Small intestine (tissue), 7 donors: ENCODE measurements at regions not wholly inside any gene's neighbourhood (a gene's known extent, or its start where the extent isn't known, plus 50 kb on each side); places are given as distances from the start of the nearest gene placed in this dataset.

Experiments
- DNase-seq, 2 donors: peaks; one replicate each; pipeline versions ENCODE4 v3.0.0 to v3.0.0-alpha.2; 2013
- FAIRE-seq: peaks from 2 replicates; lab custom pipeline; 2012; peaks lifted over from hg19 to GRCh38; lab: Jason Lieb, UNC
- H3K27ac ChIP-seq, 3 donors: one replicate each; pipeline ENCODE4 v1.5.1; 2013; ENCODE audit warnings: low read length in 2 of 3, mild to moderate bottlenecking in 2 of 3, control low read depth in 1 of 3, inconsistent platforms in 1 of 3, low read depth in 1 of 3, moderate library complexity in 1 of 3
- H3K27me3 ChIP-seq, 3 donors: one replicate each; pipeline ENCODE4 v1.6.1; 2013; ENCODE audit warnings: low read length in 3 of 3, inconsistent platforms in 1 of 3; ENCODE audit not compliant: control insufficient read depth in 3 of 3, insufficient read depth in 3 of 3
- H3K36me3 ChIP-seq, 3 donors: one replicate each; pipeline ENCODE4 v1.6.1; 2013; ENCODE audit warnings: low read length in 3 of 3, inconsistent platforms in 1 of 3, low read depth in 1 of 3, mild to moderate bottlenecking in 1 of 3, moderate library complexity in 1 of 3; ENCODE audit not compliant: control insufficient read depth in 3 of 3, insufficient read depth in 2 of 3
- H3K4me1 ChIP-seq, 3 donors: one replicate each; pipeline ENCODE4 v1.6.1; 2013; ENCODE audit warnings: low read length in 2 of 3, inconsistent platforms in 1 of 3, low read depth in 1 of 3, mild to moderate bottlenecking in 1 of 3, moderate library complexity in 1 of 3; ENCODE audit not compliant: control insufficient read depth in 3 of 3, insufficient read depth in 2 of 3
- H3K4me3 ChIP-seq, 3 donors: one replicate each; pipeline ENCODE4 v1.5.1; 2013; ENCODE audit warnings: low read length in 3 of 3, control low read depth in 1 of 3, inconsistent platforms in 1 of 3, low read depth in 1 of 3, mild to moderate bottlenecking in 1 of 3, moderate library complexity in 1 of 3
- H3K9me3 ChIP-seq, 2 donors: one replicate each; pipeline ENCODE4 v1.6.1; 2013; ENCODE audit warnings: low read depth in 1 of 2, low read length in 1 of 2; ENCODE audit not compliant: control insufficient read depth in 2 of 2, insufficient read depth in 1 of 2
- WGBS, 3 donors: extraction: QIAGEN DNeasy Blood & Tissue Kit; methylation state at CpG; one replicate each; pipeline ENCODE4 v1.1.7; 2013; 5-methylcytosine and 5-hydroxymethylcytosine counted together
- donor health status: healthy with polysubstance abuse.
- donor health status: control.
- donor health status: control.
- donor health status: Bipolar disorder and iron deficiency.
- donor health status: healthy.

- H3K4me1 ChIP-seq: no peaks in the 10 kb centered on the region
- no peaks in the 10 kb centered on the region for H3K9me3 ChIP-seq
- DNase-seq (no peak), FAIRE-seq (no peak)
- no peak overlapping the region for H3K27ac ChIP-seq
- 92 to 96% (median 96%) methylated on average over 1 of the region's 1 CpG for WGBS, 3 donors
- no peaks in the 10 kb centered on the region for H3K36me3 ChIP-seq
- no peaks in the 10 kb centered on the region for H3K27me3 ChIP-seq
- no peak overlapping the region for H3K4me3 ChIP-seq
Observed at GRCh38 chr7:110593355-110593754, 497.6 kb upstream of the LRRN3 start.

GRCh38 chr7:110595694-110596093 lies 495.2 kb upstream of the LRRN3 start:
- Histone ChIP-seq H3K4me3 (no peak overlapping the region), H3K4me1 (no peaks in the 10 kb centered on the region), H3K9me3 (no peaks in the 10 kb centered on the region), H3K27me3 (no peaks in the 10 kb centered on the region), H3K27ac (no peak overlapping the region), H3K36me3 (no peaks in the 10 kb centered on the region)
- DNase-seq (peak in 1 of 2 donors; percentile 11), FAIRE-seq (no peak)

- Histone ChIP-seq H3K4me1 (no peaks in the 10 kb centered on the region), H3K4me3 (no peak overlapping the region), H3K36me3 (no peaks in the 10 kb centered on the region), H3K27ac (no peak overlapping the region), H3K27me3 (no peaks in the 10 kb centered on the region), H3K9me3 (no peaks in the 10 kb centered on the region)
- DNase-seq: no peak
- WGBS, 3 donors: 72 to 78% (median 77%) methylated on average over 5 of the region's 5 CpGs
- no peak for FAIRE-seq
Observed at GRCh38 chr7:110600956-110601355, 490.0 kb upstream of the LRRN3 start.

GRCh38 chr7:110601710-110602109 lies 489.2 kb upstream of the LRRN3 start:
- no peak for FAIRE-seq
- no peaks in the 10 kb centered on the region for H3K27me3 ChIP-seq
- no peak for DNase-seq
- H3K36me3 ChIP-seq: no peaks in the 10 kb centered on the region
- 63 to 77% (median 68%) methylated on average over 1 of the region's 1 CpG for WGBS, 3 donors
- H3K9me3 ChIP-seq: no peaks in the 10 kb centered on the region
- no peak overlapping the region for H3K4me3 ChIP-seq
- H3K27ac ChIP-seq: no peak overlapping the region
- no peaks in the 10 kb centered on the region for H3K4me1 ChIP-seq

- Histone ChIP-seq H3K36me3 (no peaks in the 10 kb centered on the region), H3K4me3 (no peak overlapping the region), H3K4me1 (no peaks in the 10 kb centered on the region), H3K27me3 (no peaks in the 10 kb centered on the region), H3K9me3 (no peaks in the 10 kb centered on the region), H3K27ac (no peak overlapping the region)
- FAIRE-seq (no peak), DNase-seq (no peak)
- 80 to 85% (median 81%) methylated on average over 4 of the region's 4 CpGs for WGBS, 3 donors
Observed at GRCh38 chr7:110604206-110604605, 486.7 kb upstream of the LRRN3 start.

- FAIRE-seq (no peak), DNase-seq (no peak)
- H3K4me1 ChIP-seq: no peaks in the 10 kb centered on the region
- H3K9me3 ChIP-seq: no peaks in the 10 kb centered on the region
- H3K27me3 ChIP-seq: no peaks in the 10 kb centered on the region
- no peak overlapping the region for H3K27ac ChIP-seq
- H3K4me3 ChIP-seq: no peak overlapping the region
- no peaks in the 10 kb centered on the region for H3K36me3 ChIP-seq
Observed at GRCh38 chr7:110604885-110605284, 486.0 kb upstream of the LRRN3 start.

- WGBS, 3 donors: 77 to 82% (median 81%) methylated on average over 4 of the region's 4 CpGs
- H3K9me3 ChIP-seq: no peaks in the 10 kb centered on the region
- no peak for DNase-seq
- no peak for FAIRE-seq
- no peak overlapping the region for H3K27ac ChIP-seq
- H3K36me3 ChIP-seq: no peaks in the 10 kb centered on the region
- H3K4me1 ChIP-seq: no peaks in the 10 kb centered on the region
- H3K4me3 ChIP-seq: no peak overlapping the region
- no peaks in the 10 kb centered on the region for H3K27me3 ChIP-seq
Observed at GRCh38 chr7:110607050-110607857, 483.7 kb upstream of the LRRN3 start.

- Histone ChIP-seq H3K27me3 (no peaks in the 10 kb centered on the region), H3K36me3 (no peaks in the 10 kb centered on the region), H3K27ac (no peak overlapping the region), H3K9me3 (no peaks in the 10 kb centered on the region), H3K4me3 (no peak overlapping the region), H3K4me1 (no peaks in the 10 kb centered on the region)
- FAIRE-seq (no peak), DNase-seq (no peak)
Observed at GRCh38 chr7:110609336-110609735, 481.6 kb upstream of the LRRN3 start.

GRCh38 chr7:110612680-110613079 lies 478.2 kb upstream of the LRRN3 start:
- DNase-seq (no peak), FAIRE-seq (no peak)
- no peaks in the 10 kb centered on the region for H3K27me3 ChIP-seq
- WGBS, 3 donors: 32 to 56% (median 47%) methylated on average over 1 of the region's 1 CpG
- H3K4me1 ChIP-seq: no peaks in the 10 kb centered on the region
- H3K9me3 ChIP-seq: no peaks in the 10 kb centered on the region
- H3K27ac ChIP-seq: no peak overlapping the region
- H3K4me3 ChIP-seq: no peak overlapping the region
- H3K36me3 ChIP-seq: no peaks in the 10 kb centered on the region
